ENCODE measurements at regions not wholly inside any gene's neighbourhood (a gene's known extent, or its start where the extent isn't known, plus 50 kb on each side); places are given as distances from the start of the nearest gene placed in this dataset.
"Not testable (repeated sequence)": the region's sequence is repeated elsewhere in the genome, so short reads cannot be mapped to it uniquely, and the experiment has no call there.

DNA sequence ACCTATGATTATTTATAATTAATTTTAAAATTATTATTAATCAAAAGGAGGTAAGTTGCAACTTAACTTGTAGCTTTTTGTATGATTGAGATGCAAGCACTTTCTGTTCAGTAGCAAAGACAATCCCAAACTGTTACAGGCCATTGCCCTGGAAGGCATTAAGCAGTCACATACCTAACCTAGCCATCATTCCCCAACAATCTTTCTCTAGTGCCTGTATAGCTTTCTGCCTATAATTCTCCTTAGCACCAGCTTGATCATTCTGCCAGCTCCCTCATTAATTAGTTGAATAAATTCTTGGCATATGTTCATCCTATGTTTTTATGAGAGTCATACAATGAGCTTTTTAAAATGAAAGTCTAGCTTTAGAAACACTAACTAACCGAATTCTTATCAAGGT is 178.9 kb upstream of the TMEM106B start:
- no peaks in the 10 kb centered on the region for H3K9me3 ChIP-seq
- no peak for DNase-seq (ENCODE audit: low spot score)
- no peaks in the 10 kb centered on the region for H3K27me3 ChIP-seq (replicated peaks; ENCODE audit: insufficient read depth)
- no peak for TF ChIP-seq CTCF (IDR thresholded peaks at IDR 0.05)
- no peak for ATAC-seq (ENCODE audit: insufficient number of reproducible peaks, low FRiP score, low read depth)
- no peaks in the 10 kb centered on the region for H3K36me3 ChIP-seq
- H3K27ac ChIP-seq = no peak overlapping the region
- H3K4me1 ChIP-seq (ENCODE audit: control insufficient read depth in 1 of 2, low read depth in 2 of 2) = no peaks in the 10 kb centered on the region
- no peak overlapping the region for H3K4me3 ChIP-seq

DNA sequence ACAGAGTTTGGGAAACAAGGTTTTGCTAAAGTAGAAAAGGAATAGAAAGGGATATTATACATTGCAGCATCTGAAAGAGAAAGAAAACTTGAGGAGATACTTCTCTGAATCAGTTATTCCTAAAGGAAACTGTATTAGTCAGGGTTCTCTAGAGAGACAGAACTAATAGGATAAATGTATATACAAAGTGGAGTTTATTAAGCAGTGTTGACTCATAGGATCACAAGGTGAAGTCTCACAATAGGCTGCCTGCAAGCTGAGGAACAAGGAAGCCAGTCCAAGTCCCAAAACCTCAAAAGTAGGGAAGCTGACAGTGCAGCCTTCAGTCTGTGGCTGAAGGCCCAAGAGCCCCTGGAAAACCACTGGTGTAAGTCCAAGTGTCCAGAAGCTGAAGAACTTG is 167.6 kb upstream of the TMEM106B start:
- not testable (repeated sequence) for H3K27me3 ChIP-seq (replicated peaks; ENCODE audit: insufficient read depth); H3K4me1 ChIP-seq (ENCODE audit: control insufficient read depth in 1 of 2, low read depth in 2 of 2); H3K4me3 ChIP-seq; DNase-seq (ENCODE audit: low spot score); H3K9me3 ChIP-seq; H3K36me3 ChIP-seq; H3K27ac ChIP-seq; ATAC-seq (ENCODE audit: insufficient number of reproducible peaks, low FRiP score, low read depth)

DNA sequence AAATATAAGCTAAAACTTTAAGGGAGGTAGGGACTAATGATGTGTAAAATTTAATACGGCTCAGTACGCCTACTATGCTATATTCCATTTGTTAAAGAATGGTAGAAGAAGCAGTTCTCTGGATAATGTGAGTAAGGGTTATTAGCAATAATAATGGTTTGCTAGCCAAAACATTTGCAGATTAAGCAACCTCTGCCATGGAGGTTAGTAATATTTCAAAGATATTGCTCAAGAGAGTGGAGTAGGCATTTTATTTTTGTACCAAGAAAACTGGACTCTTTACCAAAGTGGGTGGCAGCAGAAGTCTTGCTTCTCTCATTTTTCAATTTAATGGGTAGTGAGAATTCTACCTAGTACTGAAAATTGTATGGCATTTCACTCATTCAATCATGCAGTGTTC is 158.9 kb upstream of the TMEM106B start:
- DNase-seq (ENCODE audit: low spot score) (no peak), ATAC-seq (ENCODE audit: insufficient number of reproducible peaks, low FRiP score, low read depth) (no peak)
- Histone ChIP-seq H3K4me1 (ENCODE audit: control insufficient read depth in 1 of 2, low read depth in 2 of 2) (no peaks in the 10 kb centered on the region), H3K27me3 (replicated peaks; ENCODE audit: insufficient read depth) (no peaks in the 10 kb centered on the region), H3K36me3 (no peaks in the 10 kb centered on the region), H3K27ac (no peak overlapping the region), H3K4me3 (no peak overlapping the region), H3K9me3 (peaks cover 8% of the 10 kb centered on the region)
- no peak for TF ChIP-seq CTCF (IDR thresholded peaks at IDR 0.05)

GRCh38 chr7:12053561-12053960 is 157.5 kb upstream of the TMEM106B start:
- Histone ChIP-seq H3K9me3 (peaks cover 10% of the 10 kb centered on the region), H3K4me1 (ENCODE audit: control insufficient read depth in 1 of 2, low read depth in 2 of 2) (no peaks in the 10 kb centered on the region), H3K27ac (no peak overlapping the region), H3K4me3 (no peak overlapping the region), H3K27me3 (replicated peaks; ENCODE audit: insufficient read depth) (no peaks in the 10 kb centered on the region), H3K36me3 (no peaks in the 10 kb centered on the region)
- DNase-seq (ENCODE audit: low spot score) (no peak), ATAC-seq (ENCODE audit: insufficient number of reproducible peaks, low FRiP score, low read depth) (no peak)
- TF ChIP-seq CTCF (IDR thresholded peaks at IDR 0.05) = no peak

DNA sequence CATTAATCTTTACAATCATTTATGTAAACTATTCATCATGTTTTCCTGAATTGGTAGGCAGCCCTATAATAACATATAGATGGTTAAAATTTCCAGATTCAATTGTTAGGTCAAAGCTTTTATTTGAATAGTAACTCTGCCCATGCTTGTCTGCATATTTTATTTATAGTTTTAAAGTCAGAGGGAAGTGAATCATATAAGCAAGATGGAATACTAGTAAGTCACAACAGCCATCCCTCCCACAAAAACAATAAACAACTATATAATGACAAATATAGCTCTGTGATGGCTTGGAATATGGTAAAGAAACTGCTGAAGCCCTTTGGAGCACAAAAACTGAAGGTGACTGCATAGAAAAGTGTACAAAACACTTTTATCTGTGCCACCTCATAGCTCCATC is 156.3 kb upstream of the TMEM106B start:
- Histone ChIP-seq H3K4me1 (ENCODE audit: control insufficient read depth in 1 of 2, low read depth in 2 of 2) (no peaks in the 10 kb centered on the region), H3K4me3 (no peak overlapping the region), H3K36me3 (no peaks in the 10 kb centered on the region), H3K27ac (no peak overlapping the region), H3K27me3 (replicated peaks; ENCODE audit: insufficient read depth) (no peaks in the 10 kb centered on the region), H3K9me3 (peaks cover 10% of the 10 kb centered on the region)
- TF ChIP-seq CTCF (IDR thresholded peaks at IDR 0.05) = no peak
- DNase-seq (ENCODE audit: low spot score) (no peak), ATAC-seq (ENCODE audit: insufficient number of reproducible peaks, low FRiP score, low read depth) (no peak)

- no peak for ATAC-seq (ENCODE audit: insufficient number of reproducible peaks, low FRiP score, low read depth)
- H3K9me3 ChIP-seq = peaks cover 10% of the 10 kb centered on the region
- TF ChIP-seq CTCF (IDR thresholded peaks at IDR 0.05) = no peak
- no peaks in the 10 kb centered on the region for H3K36me3 ChIP-seq
- H3K4me1 ChIP-seq (ENCODE audit: control insufficient read depth in 1 of 2, low read depth in 2 of 2) = no peaks in the 10 kb centered on the region
- H3K4me3 ChIP-seq = no peak overlapping the region
- no peak overlapping the region for H3K27ac ChIP-seq
- H3K27me3 ChIP-seq (replicated peaks; ENCODE audit: insufficient read depth) = no peaks in the 10 kb centered on the region
- DNase-seq (ENCODE audit: low spot score) = no peak
Observed at GRCh38 chr7:12056381-12056780, 154.7 kb upstream of the TMEM106B start.

Measured in thoracic aorta (tissue), 2 donors.